LNCAP (cell line): ENCODE measurements at regions not wholly inside any gene's neighbourhood (a gene's known extent, or its start where the extent isn't known, plus 50 kb on each side); places are given as distances from the start of the nearest gene placed in this dataset.

Experiments used
- CTCF ChIP-seq: fragments of 450-650 bp; IDR thresholded peaks from 2 replicates; pipeline ENCODE4 v1.5.1; 2017; ENCODE audit warnings: mild to moderate bottlenecking

- TF ChIP-seq CTCF = no peak
These were observed 1304.5 kb upstream of the GBE1 start for GRCh38 chr3:83065851-83066460.

GRCh38 chr3:83063446-83063845 is 1302.0 kb upstream of the GBE1 start:
- TF ChIP-seq CTCF = no peak

- TF ChIP-seq CTCF = no peak
These were observed 1287.1 kb upstream of the GBE1 start for GRCh38 chr3:83048556-83048955.

GRCh38 chr3:83039422-83039821 is 1278.0 kb upstream of the GBE1 start:
- no peak for TF ChIP-seq CTCF

- no peak for TF ChIP-seq CTCF
These were observed 1274.2 kb upstream of the GBE1 start for GRCh38 chr3:83035704-83036010.

- TF ChIP-seq CTCF = no peak
These were observed 1273.6 kb upstream of the GBE1 start for GRCh38 chr3:83034806-83035703.

- no peak for TF ChIP-seq CTCF
These were observed 1271.7 kb upstream of the GBE1 start for GRCh38 chr3:83033133-83033532.
